AG04450 (cell line): ENCODE measurements at regions not wholly inside any gene's neighbourhood (a gene's known extent, or its start where the extent isn't known, plus 50 kb on each side); places are given as distances from the start of the nearest gene placed in this dataset.

Source experiments
- CTCF ChIA-PET: fragments of 300-600, 350-600 bp; formaldehyde crosslinking; extraction: SDS; loops from one replicate; lab custom pipeline; 2022; ENCODE audit warnings: antibody characterized with exemption, inconsistent platforms; lab: Charles Lee
- POLR2A ChIA-PET: fragments of 350-600 bp; formaldehyde crosslinking; extraction: SDS; loops from one replicate; lab custom pipeline; 2021; ENCODE audit warnings: antibody characterized with exemption, inconsistent platforms; lab: Yijun Ruan, JAX
- DNase-seq: peaks from one replicate; pipeline ENCODE4 v3.0.0-alpha.2; 2011; ENCODE audit warnings: low read depth, low spot score
- H3K27ac ChIP-seq: one replicate; pipeline ENCODE4 v1.5.1; 2012; ENCODE audit warnings: low read depth, low read length, control low read depth
- H3K27me3 ChIP-seq: one replicate; pipeline ENCODE4 v1.6.0; 2012; ENCODE audit warnings: low read length; ENCODE audit not compliant: control insufficient read depth, insufficient read depth
- H3K4me3 ChIP-seq: 2 replicates; pipeline ENCODE4 v1.5.1; 2011; ENCODE audit warnings: mild to moderate bottlenecking, low read depth, low read length, control low read depth
- H3K9me3 ChIP-seq: 2 replicates; pipeline ENCODE4 v1.5.1; 2012; ENCODE audit warnings: low read length; ENCODE audit not compliant: control insufficient read depth, insufficient read depth
- CTCF ChIP-seq: IDR thresholded peaks from 2 replicates; pipeline ENCODE4 v1.5.1; 2011; ENCODE audit warnings: low read depth, low read length, control low read depth, inconsistent platforms

DNA sequence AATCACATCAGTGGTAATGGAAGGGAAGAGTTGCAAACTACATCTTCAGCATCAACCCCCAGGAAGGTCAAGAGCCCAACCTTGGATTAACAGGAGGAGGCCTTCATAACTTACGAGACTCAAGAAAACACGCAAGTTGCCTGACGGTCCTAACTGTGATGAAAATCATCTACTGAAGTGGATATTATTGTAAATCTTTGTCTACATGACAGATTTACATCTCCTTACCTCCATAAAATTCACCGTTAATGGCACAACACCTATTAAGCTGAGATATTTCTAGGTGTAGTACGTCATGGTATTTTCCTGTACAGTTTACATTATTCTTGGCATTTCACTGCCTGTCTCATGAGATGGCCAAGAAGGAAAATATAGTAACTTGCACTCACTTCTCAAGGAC lies 332.0 kb downstream of the NSUN3 start:
- no peaks in the 10 kb centered on the region for H3K9me3 ChIP-seq
- H3K27me3 ChIP-seq = peaks cover 1% of the 10 kb centered on the region
- ChIA-PET POLR2A (no interaction called here), CTCF (no interaction called here)
- H3K27ac ChIP-seq = no peak overlapping the region
- TF ChIP-seq CTCF = no peak
- DNase-seq = no peak
- H3K4me3 ChIP-seq = no peak overlapping the region

GRCh38 chr3:94395851-94396250 lies 333.0 kb downstream of the NSUN3 start:
- no peaks in the 10 kb centered on the region for H3K27me3 ChIP-seq
- H3K9me3 ChIP-seq = no peaks in the 10 kb centered on the region
- POLR2A ChIA-PET = no interaction called here
- no peak overlapping the region for H3K4me3 ChIP-seq
- TF ChIP-seq CTCF = no peak
- CTCF ChIA-PET = no interaction called here
- no peak for DNase-seq
- H3K27ac ChIP-seq = no peak overlapping the region

- DNase-seq = no peak
- Histone ChIP-seq H3K9me3 (no peaks in the 10 kb centered on the region), H3K27ac (no peak overlapping the region), H3K4me3 (no peak overlapping the region), H3K27me3 (no peaks in the 10 kb centered on the region)
- no peak for TF ChIP-seq CTCF
- CTCF ChIA-PET = no interaction called here
- POLR2A ChIA-PET = no interaction called here
These were observed 335.2 kb downstream of the NSUN3 start for GRCh38 chr3:94398036-94398435.

DNA sequence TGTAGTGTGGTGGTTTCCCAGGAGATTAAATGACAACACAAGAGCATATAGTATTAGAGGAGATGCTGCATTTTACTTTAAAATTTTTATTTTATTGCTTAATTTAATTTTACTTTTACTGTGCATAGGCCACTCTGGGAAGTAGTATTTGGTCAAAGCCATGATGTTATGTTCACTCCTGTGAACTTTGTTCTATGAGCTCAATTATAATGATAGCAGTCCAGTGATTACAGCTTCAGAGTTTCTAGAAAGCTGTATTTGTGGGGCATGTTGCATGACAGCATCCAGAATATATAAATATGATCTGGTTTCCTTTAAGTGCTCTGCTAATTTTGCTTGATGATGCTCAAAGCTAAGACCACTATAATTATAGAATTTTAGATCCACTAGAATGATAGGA lies 338.6 kb downstream of the NSUN3 start:
- ChIA-PET CTCF (no interaction called here), POLR2A (no interaction called here)
- Histone ChIP-seq H3K27ac (no peak overlapping the region), H3K27me3 (no peaks in the 10 kb centered on the region), H3K4me3 (no peak overlapping the region), H3K9me3 (no peaks in the 10 kb centered on the region)
- no peak for DNase-seq
- no peak for TF ChIP-seq CTCF

DNA sequence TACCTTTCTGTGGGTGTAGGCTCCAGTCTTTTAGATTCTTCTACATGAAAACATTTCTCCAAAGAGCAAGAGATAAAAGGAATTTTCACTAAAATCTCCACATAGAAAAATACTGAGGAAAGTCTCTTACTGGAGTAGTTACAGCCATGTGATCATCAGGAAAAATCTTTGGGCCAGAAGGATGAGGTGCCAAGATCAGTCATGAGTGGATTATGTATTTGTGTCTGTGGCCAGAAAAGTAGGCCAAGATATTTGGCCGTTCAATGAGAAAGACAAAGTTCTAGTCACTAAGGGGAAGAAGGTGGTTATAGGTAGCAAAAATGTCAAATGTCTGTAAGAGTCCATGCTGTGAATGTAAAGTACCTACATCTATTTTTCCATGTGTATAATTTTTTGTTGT lies 339.3 kb downstream of the NSUN3 start:
- H3K27ac ChIP-seq = no peak overlapping the region
- no peak for TF ChIP-seq CTCF
- H3K4me3 ChIP-seq = no peak overlapping the region
- no peak for DNase-seq
- H3K9me3 ChIP-seq = no peaks in the 10 kb centered on the region
- H3K27me3 ChIP-seq = no peaks in the 10 kb centered on the region
- ChIA-PET CTCF (no interaction called here), POLR2A (no interaction called here)
